ENCODE measurements at regions not wholly inside any gene's neighbourhood (a gene's known extent, or its start where the extent isn't known, plus 50 kb on each side); places are given as distances from the start of the nearest gene placed in this dataset.

GRCh38 chr4:31482691-31483090 lies 762.5 kb downstream of the PCDH7 start:
- TF ChIP-seq ELF1 (IDR thresholded peaks at IDR 0.05; ENCODE audit: borderline replicate concordance, low read depth) (no peak), CEBPB (IDR thresholded peaks at IDR 0.05; ENCODE audit: low read depth) (no peak), EZH2 (IDR thresholded peaks at IDR 0.05) (no peak), POLR2AphosphoS5 (IDR thresholded peaks at IDR 0.05; ENCODE audit: low read depth, low read length) (no peak), SIN3A (IDR thresholded peaks at IDR 0.05; ENCODE audit: low read depth) (no peak), POLR2A (IDR thresholded peaks at IDR 0.05; ENCODE audit: borderline replicate concordance, extremely low read depth, insufficient read depth, insufficient read length) (no peak)
- TF ChIP-seq, protein P1, sequence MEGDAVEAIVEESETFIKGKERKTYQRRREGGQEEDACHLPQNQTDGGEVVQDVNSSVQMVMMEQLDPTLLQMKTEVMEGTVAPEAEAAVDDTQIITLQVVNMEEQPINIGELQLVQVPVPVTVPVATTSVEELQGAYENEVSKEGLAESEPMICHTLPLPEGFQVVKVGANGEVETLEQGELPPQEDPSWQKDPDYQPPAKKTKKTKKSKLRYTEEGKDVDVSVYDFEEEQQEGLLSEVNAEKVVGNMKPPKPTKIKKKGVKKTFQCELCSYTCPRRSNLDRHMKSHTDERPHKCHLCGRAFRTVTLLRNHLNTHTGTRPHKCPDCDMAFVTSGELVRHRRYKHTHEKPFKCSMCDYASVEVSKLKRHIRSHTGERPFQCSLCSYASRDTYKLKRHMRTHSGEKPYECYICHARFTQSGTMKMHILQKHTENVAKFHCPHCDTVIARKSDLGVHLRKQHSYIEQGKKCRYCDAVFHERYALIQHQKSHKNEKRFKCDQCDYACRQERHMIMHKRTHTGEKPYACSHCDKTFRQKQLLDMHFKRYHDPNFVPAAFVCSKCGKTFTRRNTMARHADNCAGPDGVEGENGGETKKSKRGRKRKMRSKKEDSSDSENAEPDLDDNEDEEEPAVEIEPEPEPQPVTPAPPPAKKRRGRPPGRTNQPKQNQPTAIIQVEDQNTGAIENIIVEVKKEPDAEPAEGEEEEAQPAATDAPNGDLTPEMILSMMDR (IDR thresholded peaks at IDR 0.05 in 2 of 3, conservative IDR thresholded peaks at IDR 0.05 in 1 of 3; ENCODE audit: borderline replicate concordance in 1 of 3, insufficient read depth in 1 of 3, low read depth in 2 of 3, low read length in 2 of 3): no peak

Data from HCT116 (cell line).